ENCODE measurements at regions not wholly inside any gene's neighbourhood (a gene's known extent, or its start where the extent isn't known, plus 50 kb on each side); places are given as distances from the start of the nearest gene placed in this dataset.
"Not testable (repeated sequence)": the region's sequence is repeated elsewhere in the genome, so short reads cannot be mapped to it uniquely, and the experiment has no call there.

- not testable (repeated sequence) for DNase-seq; H3K27me3 Mint-ChIP-seq (ENCODE audit: low read depth in 3 of 3); H3K4me3 Mint-ChIP-seq; H3K36me3 Mint-ChIP-seq; H3K27ac Mint-ChIP-seq; H3K4me1 Mint-ChIP-seq
- peaks cover 10 to 54% (median 25%) of the 10 kb centered on the region in 6 donors for H3K9me3 Mint-ChIP-seq
These were observed 900.2 kb upstream of the WWC1 start for GRCh38 chr5:167391286-167391685.

- Mint-ChIP-seq H3K4me3 (no peak overlapping the region), H3K27ac (no peak overlapping the region), H3K27me3 (ENCODE audit: low read depth in 3 of 3) (no peaks in the 10 kb centered on the region), H3K4me1 (no peaks in the 10 kb centered on the region), H3K9me3 (peaks cover 12 to 56% (median 28%) of the 10 kb centered on the region in 6 donors), H3K36me3 (peaks cover 0 to 3% (median 0%) of the 10 kb centered on the region in 3 donors)
- DNase-seq: no peak
These were observed 899.2 kb upstream of the WWC1 start for GRCh38 chr5:167392240-167392639.

GRCh38 chr5:167393358-167393757, 898.1 kb upstream of the WWC1 start:
- H3K9me3 Mint-ChIP-seq: peaks cover 8 to 45% (median 25%) of the 10 kb centered on the region in 6 donors
- H3K36me3 Mint-ChIP-seq: peaks cover 0 to 3% (median 0%) of the 10 kb centered on the region in 3 donors
- H3K27ac Mint-ChIP-seq: no peak overlapping the region
- no peak for DNase-seq
- no peaks in the 10 kb centered on the region for H3K4me1 Mint-ChIP-seq
- no peaks in the 10 kb centered on the region for H3K27me3 Mint-ChIP-seq (ENCODE audit: low read depth in 3 of 3)
- no peak overlapping the region for H3K4me3 Mint-ChIP-seq

- Mint-ChIP-seq H3K27ac (no peak overlapping the region), H3K9me3 (peaks cover 3 to 42% (median 14%) of the 10 kb centered on the region in 6 donors), H3K27me3 (ENCODE audit: low read depth in 3 of 3) (no peaks in the 10 kb centered on the region), H3K4me3 (no peak overlapping the region), H3K36me3 (peaks cover 0 to 8% (median 0%) of the 10 kb centered on the region in 3 donors), H3K4me1 (no peaks in the 10 kb centered on the region)
- DNase-seq: no peak
These were observed 888.8 kb upstream of the WWC1 start for GRCh38 chr5:167402671-167403070.

- H3K36me3 Mint-ChIP-seq: no peaks in the 10 kb centered on the region
- peaks cover 0 to 35% (median 2%) of the 10 kb centered on the region in 6 donors for H3K9me3 Mint-ChIP-seq
- no peak overlapping the region for H3K27ac Mint-ChIP-seq
- H3K4me3 Mint-ChIP-seq: no peak overlapping the region
- no peaks in the 10 kb centered on the region for H3K4me1 Mint-ChIP-seq
- DNase-seq: no peak
- H3K27me3 Mint-ChIP-seq (ENCODE audit: low read depth in 3 of 3): peaks cover 0 to 2% (median 0%) of the 10 kb centered on the region in 3 donors
These were observed 884.9 kb upstream of the WWC1 start for GRCh38 chr5:167406513-167406912.

GRCh38 chr5:167412556-167412955, 878.9 kb upstream of the WWC1 start:
- no peak for DNase-seq
- Mint-ChIP-seq H3K4me3 (no peak overlapping the region), H3K9me3 (peaks cover 0 to 20% (median 10%) of the 10 kb centered on the region in 6 donors), H3K27me3 (ENCODE audit: low read depth in 3 of 3) (peaks cover 0 to 4% (median 0%) of the 10 kb centered on the region in 3 donors), H3K27ac (no peak overlapping the region), H3K36me3 (peaks cover 0 to 5% (median 0%) of the 10 kb centered on the region in 3 donors), H3K4me1 (no peaks in the 10 kb centered on the region)

GRCh38 chr5:167413506-167413905, 877.9 kb upstream of the WWC1 start:
- Mint-ChIP-seq H3K27ac (no peak overlapping the region), H3K36me3 (peaks cover 0 to 5% (median 0%) of the 10 kb centered on the region in 3 donors), H3K9me3 (peaks cover 0 to 20% (median 10%) of the 10 kb centered on the region in 6 donors), H3K4me1 (no peaks in the 10 kb centered on the region), H3K4me3 (no peak overlapping the region), H3K27me3 (ENCODE audit: low read depth in 3 of 3) (peaks cover 0 to 4% (median 0%) of the 10 kb centered on the region in 3 donors)
- DNase-seq: no peak

- no peak overlapping the region for H3K4me3 Mint-ChIP-seq
- no peak overlapping the region for H3K27ac Mint-ChIP-seq
- no peak for DNase-seq
- H3K36me3 Mint-ChIP-seq: peaks cover 0 to 5% (median 0%) of the 10 kb centered on the region in 3 donors
- peaks cover 0 to 22% (median 10%) of the 10 kb centered on the region in 6 donors for H3K9me3 Mint-ChIP-seq
- H3K27me3 Mint-ChIP-seq (ENCODE audit: low read depth in 3 of 3): peaks cover 0 to 4% (median 0%) of the 10 kb centered on the region in 3 donors
- no peaks in the 10 kb centered on the region for H3K4me1 Mint-ChIP-seq
These were observed 876.8 kb upstream of the WWC1 start for GRCh38 chr5:167414611-167415010.

GRCh38 chr5:167415779-167416746, 875.4 kb upstream of the WWC1 start:
- Mint-ChIP-seq H3K4me1 (no peaks in the 10 kb centered on the region), H3K27me3 (ENCODE audit: low read depth in 3 of 3) (peaks cover 0 to 4% (median 0%) of the 10 kb centered on the region in 3 donors), H3K27ac (no peak overlapping the region), H3K4me3 (no peak overlapping the region), H3K36me3 (peaks cover 0 to 5% (median 0%) of the 10 kb centered on the region in 3 donors), H3K9me3 (peaks cover 0 to 27% (median 10%) of the 10 kb centered on the region in 6 donors)
- no peak for DNase-seq

- Mint-ChIP-seq H3K36me3 (peaks cover 0 to 5% (median 0%) of the 10 kb centered on the region in 3 donors), H3K9me3 (peaks cover 3 to 20% (median 7%) of the 10 kb centered on the region in 6 donors), H3K27me3 (ENCODE audit: low read depth in 3 of 3) (peaks cover 0 to 2% (median 0%) of the 10 kb centered on the region in 3 donors), H3K27ac (no peak overlapping the region), H3K4me1 (no peaks in the 10 kb centered on the region), H3K4me3 (no peak overlapping the region)
- no peak for DNase-seq
These were observed 873.8 kb upstream of the WWC1 start for GRCh38 chr5:167417662-167418061.

- Mint-ChIP-seq H3K27ac (no peak overlapping the region), H3K9me3 (peaks cover 3 to 32% (median 17%) of the 10 kb centered on the region in 6 donors), H3K4me3 (no peak overlapping the region), H3K36me3 (no peaks in the 10 kb centered on the region), H3K4me1 (no peaks in the 10 kb centered on the region), H3K27me3 (ENCODE audit: low read depth in 3 of 3) (peaks cover 0 to 3% (median 0%) of the 10 kb centered on the region in 3 donors)
- DNase-seq: no peak
These were observed 866.3 kb upstream of the WWC1 start for GRCh38 chr5:167425161-167425560.

- Mint-ChIP-seq H3K27me3 (ENCODE audit: low read depth in 3 of 3) (peaks cover 0 to 3% (median 0%) of the 10 kb centered on the region in 3 donors), H3K36me3 (no peaks in the 10 kb centered on the region), H3K4me1 (no peaks in the 10 kb centered on the region), H3K9me3 (peaks cover 3 to 35% (median 16%) of the 10 kb centered on the region in 6 donors), H3K27ac (no peak overlapping the region), H3K4me3 (no peak overlapping the region)
- no peak for DNase-seq
These were observed 864.9 kb upstream of the WWC1 start for GRCh38 chr5:167426501-167426900.

GRCh38 chr5:167427641-167428040, 863.8 kb upstream of the WWC1 start:
- H3K4me1 Mint-ChIP-seq; H3K36me3 Mint-ChIP-seq; H3K27ac Mint-ChIP-seq; H3K27me3 Mint-ChIP-seq (ENCODE audit: low read depth in 3 of 3); DNase-seq; H3K4me3 Mint-ChIP-seq: not testable (repeated sequence)
- peaks cover 3 to 38% (median 17%) of the 10 kb centered on the region in 6 donors for H3K9me3 Mint-ChIP-seq

GRCh38 chr5:167440846-167441245, 850.6 kb upstream of the WWC1 start:
- Mint-ChIP-seq H3K36me3 (no peaks in the 10 kb centered on the region), H3K4me1 (no peaks in the 10 kb centered on the region), H3K4me3 (no peak overlapping the region), H3K27ac (no peak overlapping the region), H3K27me3 (ENCODE audit: low read depth in 3 of 3) (peaks cover 0 to 2% (median 0%) of the 10 kb centered on the region in 3 donors), H3K9me3 (peaks cover 3 to 27% (median 15%) of the 10 kb centered on the region in 6 donors)
- no peak for DNase-seq
